NCI-H345 treated with DMSO at 0.1 percent for 48 hours (cell line): ENCODE measurements at regions not wholly inside any gene's neighbourhood (a gene's known extent, or its start where the extent isn't known, plus 50 kb on each side); places are given as distances from the start of the nearest gene placed in this dataset.

Experiments
- DNase-seq: peaks from one replicate; lab custom pipeline; 2025; ENCODE audit not compliant: unreplicated experiment; lab: John Stamatoyannopoulos, UW

DNA sequence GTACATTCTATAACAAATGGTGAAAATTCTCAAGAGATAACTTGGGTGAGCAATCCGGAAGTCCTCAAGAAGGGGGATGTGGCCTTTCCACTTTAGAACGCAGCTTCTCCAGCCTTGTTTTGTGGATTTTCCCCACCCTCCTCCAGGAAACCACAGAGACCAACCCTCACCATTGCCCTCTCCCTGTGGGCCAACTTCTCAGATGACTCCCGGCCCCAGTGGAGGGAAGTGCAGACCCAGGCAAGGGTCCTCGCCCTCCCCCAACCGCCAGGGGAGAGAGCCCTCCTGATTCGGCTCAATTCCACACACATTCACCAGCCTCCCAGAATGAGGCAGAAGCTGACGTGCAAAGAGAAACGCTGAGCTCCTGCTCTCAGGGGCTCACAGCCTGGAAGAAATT, 277.2 kb downstream of the EIPR1 start:
- no peak for DNase-seq

GRCh38 chr2:3099860-3100234, 277.8 kb downstream of the EIPR1 start:
- DNase-seq = no peak

DNA sequence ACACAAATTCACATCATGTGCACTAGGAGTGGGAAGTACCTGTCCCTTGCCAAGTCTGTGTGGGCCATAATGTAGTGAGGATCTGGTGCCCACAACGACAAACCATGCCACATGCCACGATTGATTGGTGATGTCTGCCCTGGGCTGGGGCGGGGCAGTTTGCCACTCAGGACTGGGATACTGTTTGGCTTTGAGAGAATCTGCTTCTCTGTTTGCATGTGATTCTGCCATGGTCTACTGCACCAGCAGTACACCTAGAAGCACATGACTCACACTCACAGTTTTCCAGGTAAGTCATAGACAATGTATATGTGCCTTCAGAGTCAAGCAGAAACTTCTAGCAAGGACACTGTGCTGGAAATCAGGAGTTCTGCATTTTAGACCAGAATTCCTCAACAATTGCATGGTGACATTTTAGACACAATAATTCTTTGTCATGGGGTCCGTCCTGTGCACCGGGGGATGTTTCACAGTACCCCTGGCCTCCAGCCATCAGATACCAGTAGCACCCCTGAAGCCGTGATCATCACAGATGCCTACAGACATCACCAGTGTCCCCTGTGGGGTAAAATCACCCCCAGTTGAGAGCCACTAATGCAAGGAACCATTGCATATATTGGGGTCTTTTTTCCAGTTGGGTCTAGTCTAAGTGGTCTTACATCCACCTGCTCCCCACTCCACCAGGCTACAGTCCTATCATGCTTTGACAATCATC, 278.3 kb downstream of the EIPR1 start:
- no peak for DNase-seq

DNA sequence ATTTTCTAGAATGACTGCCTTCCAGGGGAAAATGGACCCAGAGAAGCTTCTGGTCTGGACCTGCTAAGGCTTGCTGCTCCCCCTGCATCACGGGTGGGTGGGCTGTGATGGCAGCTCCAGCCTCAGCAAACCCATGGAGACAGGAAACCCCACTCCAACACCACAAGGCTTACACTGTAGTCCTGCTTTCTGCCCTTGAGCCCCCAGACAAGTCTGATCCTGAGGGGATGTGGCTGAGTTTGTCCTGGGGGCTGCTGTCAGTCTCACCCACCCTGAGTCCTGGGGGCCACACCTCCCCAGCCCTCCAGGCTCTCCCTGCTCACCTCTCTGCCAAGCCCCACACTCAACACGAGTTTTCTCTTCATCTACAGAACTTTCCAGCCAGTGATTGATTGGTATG, 279.4 kb downstream of the EIPR1 start:
- DNase-seq = no peak

- DNase-seq = no peak
Measured at GRCh38 chr2:3097804-3098203, 279.8 kb downstream of the EIPR1 start.

- no peak for DNase-seq
Measured at GRCh38 chr2:3094999-3095958, 282.3 kb downstream of the EIPR1 start.

GRCh38 chr2:3094318-3094717, 283.3 kb downstream of the EIPR1 start:
- DNase-seq = no peak

GRCh38 chr2:3091696-3092095, 285.9 kb downstream of the EIPR1 start:
- no peak for DNase-seq

- DNase-seq = no peak
Measured at GRCh38 chr2:3082705-3083104, 294.9 kb downstream of the EIPR1 start.

- no peak for DNase-seq
Measured at GRCh38 chr2:3079959-3080948, 297.4 kb downstream of the EIPR1 start.

- DNase-seq = no peak
Measured at GRCh38 chr2:3079466-3079865, 298.2 kb downstream of the EIPR1 start.

DNA sequence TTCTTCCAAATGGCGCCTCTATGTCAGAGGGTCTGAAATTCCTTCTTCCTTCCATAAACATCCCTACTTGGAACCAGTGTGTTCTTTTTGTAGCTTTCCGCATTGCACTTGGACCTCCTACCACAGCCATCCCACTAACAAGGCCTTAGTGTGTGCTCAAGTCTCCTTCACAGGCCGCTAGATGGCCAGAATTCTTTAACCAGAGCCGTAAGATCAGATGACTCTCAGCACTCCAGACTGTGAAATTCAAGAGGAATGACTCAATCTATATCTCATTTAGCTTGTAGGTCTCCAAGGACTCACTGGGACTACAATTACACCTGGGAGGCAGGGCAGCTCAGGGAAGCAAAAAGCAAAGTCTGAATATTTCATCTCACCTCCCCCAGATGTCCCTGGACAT, 298.9 kb downstream of the EIPR1 start:
- DNase-seq = no peak

DNA sequence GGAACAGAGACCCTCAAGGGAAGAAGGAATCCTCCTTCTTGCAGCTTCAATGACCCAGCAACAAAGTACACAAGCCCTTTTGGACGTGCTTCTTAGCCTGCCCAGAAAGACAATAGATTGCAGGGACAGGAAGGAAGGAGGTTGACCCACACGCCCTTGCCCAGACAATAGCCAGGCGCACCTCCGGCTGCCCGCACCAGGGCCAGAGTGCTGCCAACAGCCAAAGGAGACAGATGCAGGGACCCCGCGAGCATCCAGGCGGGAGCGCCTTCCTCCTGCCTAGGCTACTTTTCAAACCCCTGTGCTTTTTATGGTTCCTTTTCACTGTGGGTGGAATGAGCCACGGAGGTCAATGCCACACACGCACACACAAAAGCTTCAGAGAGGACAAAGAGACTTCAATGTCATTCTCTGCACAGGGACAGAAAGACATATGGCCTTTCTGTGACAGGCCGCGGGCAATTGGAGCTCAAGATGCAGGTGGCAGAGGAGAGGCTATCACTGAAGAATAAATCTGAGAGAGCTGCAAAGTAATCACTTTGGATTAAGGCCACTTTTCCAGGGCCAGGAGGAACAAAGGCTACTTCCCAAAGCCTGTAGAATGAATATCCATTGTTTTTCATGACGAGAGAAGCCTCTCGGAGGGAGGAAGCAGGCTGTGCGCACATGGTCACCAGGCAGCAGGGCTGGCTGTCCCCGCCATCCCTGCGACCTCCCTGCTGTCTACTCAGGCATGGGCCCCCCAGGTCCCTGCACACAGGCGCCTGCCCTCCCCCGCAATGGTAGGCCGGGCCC, 300.6 kb downstream of the EIPR1 start:
- peak; percentile 57 for DNase-seq

DNA sequence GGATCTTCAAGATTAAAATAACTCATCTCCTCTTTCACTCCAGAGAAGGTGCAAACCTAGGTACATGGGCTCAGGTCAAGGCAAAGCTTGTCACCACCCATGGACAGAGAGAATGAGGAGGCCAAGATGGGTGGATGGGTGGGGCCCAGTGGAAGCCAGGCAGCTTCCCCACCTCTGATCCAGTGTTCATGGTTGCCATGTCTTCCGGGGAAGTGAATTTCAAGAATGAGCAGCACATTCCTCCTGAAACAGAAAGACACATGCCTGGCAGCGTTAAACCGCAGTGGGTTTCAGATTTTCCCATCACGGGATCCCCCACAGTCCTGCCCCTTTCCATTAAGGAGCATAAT, 301.7 kb downstream of the EIPR1 start:
- no peak for DNase-seq

- DNase-seq = no peak
Measured at GRCh38 chr2:3075316-3075990, 302.2 kb downstream of the EIPR1 start.

DNA sequence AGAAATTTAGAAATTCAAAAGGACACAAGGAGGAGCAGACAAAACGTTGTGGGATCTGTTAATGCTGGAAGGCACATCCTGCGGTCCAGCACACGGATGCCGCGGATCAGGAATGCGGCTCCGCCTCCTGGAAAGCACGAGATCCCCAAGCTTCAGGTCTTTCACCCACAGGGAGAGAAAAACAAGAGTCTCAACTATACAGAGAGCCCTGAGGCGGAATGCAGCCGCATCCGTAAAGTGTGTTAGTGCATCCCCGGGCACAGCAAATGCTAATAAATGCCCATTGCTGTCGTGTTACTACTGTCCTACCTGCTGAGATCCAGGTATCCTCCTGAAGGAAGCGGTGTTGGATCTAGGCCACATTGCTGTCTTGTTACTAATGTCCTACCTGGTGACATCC, 303.9 kb downstream of the EIPR1 start:
- no peak for DNase-seq

DNA sequence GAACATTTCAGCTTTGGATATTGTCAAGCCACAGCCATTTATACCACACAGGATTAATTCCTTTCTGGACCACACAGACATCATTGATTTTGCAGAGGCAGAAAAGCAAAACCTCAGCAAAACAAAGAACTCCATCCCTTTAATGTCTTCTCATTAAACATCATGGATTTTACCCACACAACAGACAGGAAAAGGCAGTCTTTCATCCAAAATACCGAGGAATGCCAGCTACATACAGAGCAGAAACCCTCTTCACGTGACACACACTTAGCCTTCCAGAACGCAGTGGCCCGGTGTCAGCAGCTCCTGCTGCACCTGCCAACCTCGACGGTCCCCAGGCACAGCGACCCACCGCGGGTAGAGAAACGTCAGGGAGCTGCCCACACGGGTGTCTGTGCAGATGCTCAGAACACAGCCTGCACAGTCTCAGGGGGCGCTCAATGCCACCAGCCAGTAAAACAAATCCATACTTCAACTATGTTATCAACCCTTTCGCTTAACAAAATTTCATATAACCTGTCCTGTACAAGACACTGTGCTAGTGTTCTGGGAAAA, 304.5 kb downstream of the EIPR1 start:
- DNase-seq = no peak

- no peak for DNase-seq
Measured at GRCh38 chr2:3071685-3072263, 305.8 kb downstream of the EIPR1 start.

DNA sequence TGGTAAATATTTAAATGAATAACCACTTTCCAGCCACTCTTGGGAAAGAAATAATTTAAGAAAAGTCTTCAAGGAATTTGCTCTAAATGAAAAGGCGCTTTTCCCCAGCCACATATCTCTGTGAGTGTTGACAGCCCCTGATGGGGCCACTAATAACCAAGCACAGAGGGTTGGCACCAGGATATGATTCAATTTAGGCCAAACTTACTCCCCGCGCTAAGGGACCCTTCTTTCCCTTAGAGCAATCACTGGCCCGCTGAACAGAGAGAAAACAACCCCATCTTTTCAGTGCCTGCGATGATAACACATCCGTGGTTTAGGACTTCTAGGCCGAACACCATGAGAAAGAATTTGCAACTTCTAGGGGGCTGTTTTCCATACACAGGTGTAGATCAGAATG, 310.8 kb downstream of the EIPR1 start:
- DNase-seq = no peak
